ENCODE measurements at regions not wholly inside any gene's neighbourhood (a gene's known extent, or its start where the extent isn't known, plus 50 kb on each side); places are given as distances from the start of the nearest gene placed in this dataset.

- intact Hi-C loops (cut with DNase I), result no loop called here
- Histone ChIP-seq H3K4me3 (no peak overlapping the region), H3K4me1 (no peaks in the 10 kb centered on the region), H3K27ac (no peak overlapping the region), H3K9me3 (no peaks in the 10 kb centered on the region), H3K36me3 (no peaks in the 10 kb centered on the region), H3K27me3 (no peaks in the 10 kb centered on the region)
- WGBS, 2 donors, result 43 to 67% methylated on average over 1 of the region's 1 CpG
- no peak for DNase-seq
- no peak for TF ChIP-seq POLR2AphosphoS5 (IDR thresholded peaks at IDR 0.05)
- no peak for TF ChIP-seq POLR2A (IDR thresholded peaks at IDR 0.05)
- TF ChIP-seq, protein P1, sequence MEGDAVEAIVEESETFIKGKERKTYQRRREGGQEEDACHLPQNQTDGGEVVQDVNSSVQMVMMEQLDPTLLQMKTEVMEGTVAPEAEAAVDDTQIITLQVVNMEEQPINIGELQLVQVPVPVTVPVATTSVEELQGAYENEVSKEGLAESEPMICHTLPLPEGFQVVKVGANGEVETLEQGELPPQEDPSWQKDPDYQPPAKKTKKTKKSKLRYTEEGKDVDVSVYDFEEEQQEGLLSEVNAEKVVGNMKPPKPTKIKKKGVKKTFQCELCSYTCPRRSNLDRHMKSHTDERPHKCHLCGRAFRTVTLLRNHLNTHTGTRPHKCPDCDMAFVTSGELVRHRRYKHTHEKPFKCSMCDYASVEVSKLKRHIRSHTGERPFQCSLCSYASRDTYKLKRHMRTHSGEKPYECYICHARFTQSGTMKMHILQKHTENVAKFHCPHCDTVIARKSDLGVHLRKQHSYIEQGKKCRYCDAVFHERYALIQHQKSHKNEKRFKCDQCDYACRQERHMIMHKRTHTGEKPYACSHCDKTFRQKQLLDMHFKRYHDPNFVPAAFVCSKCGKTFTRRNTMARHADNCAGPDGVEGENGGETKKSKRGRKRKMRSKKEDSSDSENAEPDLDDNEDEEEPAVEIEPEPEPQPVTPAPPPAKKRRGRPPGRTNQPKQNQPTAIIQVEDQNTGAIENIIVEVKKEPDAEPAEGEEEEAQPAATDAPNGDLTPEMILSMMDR (IDR thresholded peaks at IDR 0.05), result no peak
- TF ChIP-seq EP300 (IDR thresholded peaks at IDR 0.05), result no peak
Measured at GRCh38 chr2:180907731-180908130, 72.7 kb upstream of the UBE2E3 start.

- H3K27me3 ChIP-seq, result no peaks in the 10 kb centered on the region
- no peak for DNase-seq
- intact Hi-C loops (cut with DNase I), result no loop called here
- H3K9me3 ChIP-seq, result no peaks in the 10 kb centered on the region
- H3K4me3 ChIP-seq, result no peak overlapping the region
- no peak for TF ChIP-seq POLR2A (IDR thresholded peaks at IDR 0.05)
- TF ChIP-seq, protein P1 (IDR thresholded peaks at IDR 0.05), result no peak
- TF ChIP-seq POLR2AphosphoS5 (IDR thresholded peaks at IDR 0.05), result no peak
- no peak for TF ChIP-seq EP300 (IDR thresholded peaks at IDR 0.05)
- H3K36me3 ChIP-seq, result no peaks in the 10 kb centered on the region
- no peaks in the 10 kb centered on the region for H3K4me1 ChIP-seq
- H3K27ac ChIP-seq, result no peak overlapping the region
Measured at GRCh38 chr2:180905461-180905860, 74.9 kb upstream of the UBE2E3 start.

GRCh38 chr2:180905002-180905401 lies 75.4 kb upstream of the UBE2E3 start:
- Histone ChIP-seq H3K36me3 (no peaks in the 10 kb centered on the region), H3K27ac (no peak overlapping the region), H3K4me1 (no peaks in the 10 kb centered on the region), H3K4me3 (no peak overlapping the region), H3K9me3 (no peaks in the 10 kb centered on the region), H3K27me3 (no peaks in the 10 kb centered on the region)
- TF ChIP-seq, protein P1 (IDR thresholded peaks at IDR 0.05), result no peak
- no peak for TF ChIP-seq POLR2AphosphoS5 (IDR thresholded peaks at IDR 0.05)
- no peak for TF ChIP-seq POLR2A (IDR thresholded peaks at IDR 0.05)
- TF ChIP-seq EP300 (IDR thresholded peaks at IDR 0.05), result no peak
- DNase-seq, result no peak
- intact Hi-C loops (cut with DNase I), result no loop called here
- WGBS, 2 donors, result 58 to 62% methylated on average over 4 of the region's 4 CpGs

DNA sequence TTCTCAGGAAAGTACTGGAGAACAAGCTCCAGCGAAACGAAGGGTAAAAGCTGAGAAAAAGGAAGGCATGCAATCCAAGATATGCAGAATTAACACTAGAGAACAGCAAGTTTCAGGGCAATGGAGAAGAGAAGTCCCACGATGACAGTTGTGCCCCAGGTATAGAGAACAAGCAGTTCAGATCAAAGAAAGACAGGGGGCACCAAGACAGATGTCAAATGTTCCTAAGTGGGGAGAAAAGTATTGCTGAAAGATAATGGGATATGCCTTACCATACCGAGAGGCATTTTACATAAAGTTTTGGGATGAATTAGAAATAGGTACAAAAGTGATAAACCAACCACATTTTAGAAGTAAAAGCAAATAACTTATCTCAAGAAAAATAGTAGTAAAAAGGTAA lies 79.1 kb upstream of the UBE2E3 start:
- Histone ChIP-seq H3K4me1 (no peaks in the 10 kb centered on the region), H3K27ac (no peak overlapping the region), H3K36me3 (no peaks in the 10 kb centered on the region), H3K27me3 (no peaks in the 10 kb centered on the region), H3K9me3 (no peaks in the 10 kb centered on the region), H3K4me3 (no peak overlapping the region)
- no peak for TF ChIP-seq POLR2A (IDR thresholded peaks at IDR 0.05)
- no peak for TF ChIP-seq POLR2AphosphoS5 (IDR thresholded peaks at IDR 0.05)
- no peak for TF ChIP-seq EP300 (IDR thresholded peaks at IDR 0.05)
- TF ChIP-seq, protein P1 (IDR thresholded peaks at IDR 0.05), result no peak
- intact Hi-C loops (cut with DNase I), result no loop called here
- DNase-seq, result no peak
- 85 to 86% methylated on average over 4 of the region's 4 CpGs for WGBS, 2 donors

- TF ChIP-seq POLR2AphosphoS5 (IDR thresholded peaks at IDR 0.05), result no peak
- TF ChIP-seq, protein P1 (IDR thresholded peaks at IDR 0.05), result no peak
- no peak for TF ChIP-seq EP300 (IDR thresholded peaks at IDR 0.05)
- TF ChIP-seq POLR2A (IDR thresholded peaks at IDR 0.05), result no peak
- intact Hi-C loops (cut with DNase I), result no loop called here
- WGBS, 2 donors, result 80 to 87% methylated on average over 1 of the region's 1 CpG
- no peak overlapping the region for H3K4me3 ChIP-seq
- no peaks in the 10 kb centered on the region for H3K27me3 ChIP-seq
- H3K36me3 ChIP-seq, result no peaks in the 10 kb centered on the region
- no peaks in the 10 kb centered on the region for H3K9me3 ChIP-seq
- no peak for DNase-seq
- H3K4me1 ChIP-seq, result no peaks in the 10 kb centered on the region
- H3K27ac ChIP-seq, result no peak overlapping the region
Measured at GRCh38 chr2:180893752-180894151, 86.7 kb upstream of the UBE2E3 start.

Measured in sigmoid colon (tissue), 6 donors.